GM19463 (cell line): ENCODE measurements at regions not wholly inside any gene's neighbourhood (a gene's known extent, or its start where the extent isn't known, plus 50 kb on each side); places are given as distances from the start of the nearest gene placed in this dataset.

ENCODE experiments used
- ATAC-seq: cut with Tn5 transposase; IDR thresholded peaks from one replicate; pipeline ENCODE4 v1.9.1; 2021; ENCODE audit warnings: mild to moderate bottlenecking, moderate library complexity; ENCODE audit not compliant: unreplicated experiment

DNA sequence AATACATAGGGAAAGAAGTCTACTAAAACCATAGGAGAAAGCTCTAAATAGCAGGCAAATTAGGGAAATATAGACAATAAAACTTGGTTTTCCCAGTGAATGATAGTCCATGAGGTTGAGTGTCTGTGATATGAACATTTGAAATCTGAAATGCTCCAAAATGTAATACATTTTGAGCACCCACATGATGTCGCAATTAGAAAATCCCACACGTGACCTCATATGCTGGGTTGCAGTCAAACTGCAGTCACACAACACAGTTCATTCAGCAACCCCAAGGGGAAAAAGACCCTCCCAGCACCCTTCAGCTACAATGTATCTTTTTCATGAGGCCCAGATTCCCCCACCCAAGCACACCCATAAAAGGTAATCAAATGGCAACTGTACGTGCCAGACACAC, 155.6 kb downstream of the BTC start:
- no peak for ATAC-seq

GRCh38 chr4:74640111-74640903, 154.0 kb downstream of the BTC start:
- ATAC-seq, result no peak

DNA sequence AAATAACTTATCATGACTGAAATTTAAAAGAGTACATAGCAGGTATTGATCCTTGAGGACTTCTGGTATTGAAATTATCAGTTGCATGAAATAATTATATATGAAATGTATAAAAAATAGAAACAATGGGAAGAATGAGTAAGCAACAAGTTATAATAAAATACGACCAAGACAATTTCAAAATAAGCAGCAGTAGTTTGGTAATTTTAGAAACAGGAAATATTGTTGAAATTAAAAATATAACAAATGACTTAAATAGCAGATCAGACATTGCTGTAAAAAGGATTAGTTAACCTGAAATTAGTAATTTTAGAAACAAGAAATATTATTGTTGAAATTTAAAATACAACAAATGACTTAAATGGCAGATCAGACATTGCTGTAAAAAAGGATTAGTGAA, 152.3 kb downstream of the BTC start:
- no peak for ATAC-seq

- no peak for ATAC-seq
These were observed 145.1 kb downstream of the BTC start for GRCh38 chr4:74649193-74649592.

DNA sequence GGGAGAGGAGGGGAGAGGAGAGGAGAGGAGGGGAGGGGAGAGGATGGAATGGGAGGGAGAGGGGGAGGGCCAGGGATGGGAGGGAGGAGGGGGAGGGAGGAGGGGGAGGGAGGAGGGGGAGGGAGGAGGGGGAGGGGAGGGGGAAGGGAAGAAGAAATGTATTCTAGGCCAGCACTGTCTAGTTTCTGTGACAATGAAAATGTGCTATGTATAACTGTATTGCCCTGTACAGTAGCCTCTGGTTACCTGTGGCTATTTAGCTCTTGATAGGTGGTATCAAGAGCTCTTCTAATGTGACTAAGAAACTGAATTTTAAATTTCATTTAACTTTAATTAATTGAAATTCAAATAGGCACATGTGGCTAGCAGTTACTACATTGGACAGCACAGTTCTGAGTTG, 143.1 kb downstream of the BTC start:
- no peak for ATAC-seq

DNA sequence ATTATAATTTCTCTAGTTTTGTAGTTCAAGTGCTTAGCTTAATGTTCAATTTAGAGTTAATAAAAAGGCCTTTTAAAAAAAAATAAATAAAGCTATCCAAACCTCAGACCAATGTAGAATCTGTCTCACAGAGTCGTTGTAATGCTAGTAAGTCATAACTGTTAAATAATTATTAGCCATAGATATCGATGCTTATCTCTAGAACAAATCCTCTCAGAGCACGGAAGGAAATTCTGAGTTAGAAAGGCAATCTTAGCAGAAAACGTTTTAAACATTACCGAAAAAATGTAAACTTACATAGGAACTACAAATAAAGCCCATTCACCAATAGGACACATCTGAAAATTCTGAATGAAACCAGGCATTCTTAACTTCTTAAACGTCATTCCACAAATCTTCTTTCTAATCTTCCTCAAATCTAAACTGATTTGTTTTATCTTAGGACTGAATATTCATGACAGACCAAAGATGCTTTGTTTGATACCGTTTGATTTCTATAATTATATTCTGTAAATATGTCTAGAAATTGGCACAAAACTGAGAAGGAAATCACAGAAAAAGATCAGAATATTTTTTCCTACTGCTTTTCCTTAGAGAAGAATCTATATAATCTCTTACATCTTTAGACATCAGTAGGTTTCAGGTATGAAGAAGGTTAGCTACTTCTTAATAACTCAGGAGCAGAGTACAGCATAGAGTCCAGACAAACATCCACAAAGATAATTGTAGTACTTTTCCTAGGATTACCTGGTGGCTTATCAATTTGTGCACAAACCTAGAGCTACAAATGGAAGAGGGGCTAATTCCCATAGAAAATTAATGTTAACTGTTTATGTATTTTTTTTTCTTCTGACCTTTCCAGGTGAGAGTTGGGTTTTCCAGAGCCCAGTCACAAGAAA, 140.7 kb downstream of the BTC start:
- no peak for ATAC-seq

DNA sequence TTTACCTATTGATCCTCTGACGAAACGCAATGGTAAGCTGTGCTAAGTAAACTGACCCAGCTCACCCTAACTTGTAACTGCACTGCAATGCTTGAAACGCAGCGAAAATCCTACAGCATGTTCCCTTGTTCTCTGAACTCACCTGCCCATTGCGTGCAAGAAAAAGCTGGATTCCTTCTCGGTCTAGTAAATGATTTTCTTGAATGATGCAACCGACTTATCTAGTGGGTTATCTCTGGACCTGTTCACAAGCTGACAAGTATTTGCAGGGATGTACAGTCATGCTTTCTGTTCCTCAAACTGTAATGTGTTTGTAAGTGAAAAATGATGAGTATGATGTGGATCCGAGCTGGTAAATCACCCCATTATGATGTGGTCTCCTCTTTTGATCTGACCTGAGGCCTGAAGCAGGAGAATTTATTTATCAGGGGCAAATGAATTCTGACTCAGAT, 140.1 kb downstream of the BTC start:
- peak; percentile 71 for ATAC-seq

- no peak for ATAC-seq
These were observed 137.7 kb downstream of the BTC start for GRCh38 chr4:74656596-74656995.

- ATAC-seq, result no peak
These were observed 136.2 kb downstream of the BTC start for GRCh38 chr4:74658116-74658515.

DNA sequence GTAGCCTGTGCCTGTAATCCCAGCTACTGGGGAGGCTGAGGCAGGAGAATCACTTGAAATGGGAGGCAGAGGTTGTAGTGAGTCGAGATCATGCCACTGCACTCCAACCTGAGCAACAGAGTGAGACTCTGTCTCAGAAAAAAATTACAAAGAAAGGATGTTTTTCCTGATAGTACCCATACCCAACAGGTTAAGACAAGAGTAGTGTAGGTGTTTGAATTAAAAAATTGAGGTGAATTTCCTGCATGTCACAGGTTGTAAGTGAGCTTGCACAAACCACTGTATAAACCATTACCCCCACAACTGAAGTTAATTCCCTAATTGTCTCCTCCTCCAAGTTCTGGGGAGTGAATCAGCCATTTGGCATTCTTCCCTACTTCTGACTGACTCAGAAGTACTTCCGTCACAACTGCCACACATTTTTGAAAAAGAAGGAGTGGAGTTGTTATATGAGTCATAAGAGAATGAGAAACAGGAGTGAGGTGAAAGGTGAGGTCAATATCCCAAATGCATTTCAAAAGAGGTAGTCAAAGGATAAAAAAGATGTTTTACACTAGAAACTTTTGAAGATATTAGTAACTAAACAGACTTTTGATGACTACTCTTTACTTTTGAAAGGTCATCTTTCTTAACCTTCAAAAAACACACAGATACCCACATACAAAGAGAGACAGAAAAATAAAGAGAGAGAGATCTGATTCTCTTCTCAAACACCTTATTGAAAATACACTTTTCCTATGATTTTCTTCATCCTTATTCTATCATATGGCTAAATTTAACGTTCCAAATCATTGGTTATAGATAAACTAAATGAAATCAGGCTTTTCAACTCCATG, 134.5 kb downstream of the BTC start:
- ATAC-seq, result no peak

DNA sequence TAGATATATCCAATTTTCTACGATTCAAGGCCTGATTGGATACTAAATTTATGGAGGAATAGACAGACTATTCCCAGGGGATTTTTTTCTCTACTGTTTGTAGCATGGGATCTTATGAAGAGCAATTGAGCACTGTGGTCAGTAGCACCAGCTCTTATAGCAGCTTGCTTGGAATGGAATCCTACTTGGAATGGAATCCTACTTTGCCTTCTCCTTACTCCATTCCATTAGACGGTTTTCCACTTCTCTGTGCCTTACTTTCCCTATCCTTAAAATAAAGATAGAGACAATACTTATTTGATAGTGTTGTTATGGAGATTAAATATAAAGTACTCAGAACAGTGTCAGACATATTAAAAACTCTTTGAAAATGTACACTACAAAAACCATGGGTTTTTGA, 133.5 kb downstream of the BTC start:
- ATAC-seq, result no peak

- ATAC-seq, result no peak
These were observed 132.7 kb downstream of the BTC start for GRCh38 chr4:74661427-74662201.

DNA sequence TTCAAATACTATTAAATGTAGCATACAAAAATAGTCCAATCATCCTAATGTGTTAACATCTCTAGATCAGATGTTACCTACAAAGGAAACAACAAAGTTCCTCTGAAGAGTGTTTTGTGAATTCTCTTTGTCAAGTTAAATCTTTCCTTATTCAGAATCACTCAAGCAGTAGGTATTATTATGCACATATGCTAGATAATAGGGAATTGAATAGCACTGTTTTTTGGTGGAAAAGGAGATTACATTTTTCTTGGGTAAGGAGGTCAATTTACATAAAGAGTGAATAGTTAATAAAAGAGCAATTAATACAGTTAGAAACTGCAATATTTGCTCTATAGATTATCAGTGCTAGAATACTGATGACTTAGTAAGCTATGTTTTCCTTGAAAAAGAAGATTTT, 130.7 kb downstream of the BTC start:
- no peak for ATAC-seq

DNA sequence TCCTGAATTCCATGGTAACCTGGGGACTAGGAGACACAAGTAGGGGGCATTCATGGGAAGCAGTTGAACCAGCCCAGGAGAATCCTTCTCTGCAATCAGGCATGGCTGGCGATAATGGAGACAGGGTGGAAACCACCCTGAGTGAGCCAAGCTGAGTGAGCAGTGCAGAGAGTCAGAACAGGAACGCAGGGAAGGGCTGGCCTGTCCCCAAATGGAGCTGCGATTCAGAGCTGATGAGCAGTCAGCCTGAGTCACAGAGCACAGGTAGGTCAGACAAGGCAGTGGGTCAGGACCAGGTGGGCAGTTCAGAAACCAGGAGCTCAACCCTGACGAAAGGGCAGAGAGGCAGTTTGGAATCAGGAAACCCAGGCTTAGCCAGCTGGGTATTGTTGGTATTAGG, 129.0 kb downstream of the BTC start:
- no peak for ATAC-seq

GRCh38 chr4:74665876-74666275, 128.4 kb downstream of the BTC start:
- ATAC-seq, result no peak

- no peak for ATAC-seq
These were observed 126.9 kb downstream of the BTC start for GRCh38 chr4:74667438-74667837.

DNA sequence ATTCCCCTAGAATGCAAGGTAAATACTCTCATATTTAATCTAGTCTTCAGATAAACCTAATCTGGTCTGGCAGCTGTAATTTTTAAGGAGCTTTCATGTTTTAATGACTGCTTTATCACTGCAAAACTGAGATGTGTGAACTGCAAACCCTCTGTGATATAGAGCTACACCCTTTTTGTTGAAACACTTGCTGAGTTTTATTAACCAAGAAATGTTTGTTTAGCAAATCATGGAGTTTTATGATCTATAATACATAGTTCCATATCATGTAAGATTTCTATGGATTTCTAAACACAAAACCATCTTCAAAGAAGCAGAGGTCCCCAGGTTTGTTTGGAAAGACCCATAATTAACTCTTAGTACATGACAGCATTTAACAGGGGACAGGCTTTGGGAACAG, 126.4 kb downstream of the BTC start:
- no peak for ATAC-seq

GRCh38 chr4:74669702-74670101, 124.6 kb downstream of the BTC start:
- ATAC-seq, result no peak

- no peak for ATAC-seq
These were observed 123.7 kb downstream of the BTC start for GRCh38 chr4:74670583-74670982.

DNA sequence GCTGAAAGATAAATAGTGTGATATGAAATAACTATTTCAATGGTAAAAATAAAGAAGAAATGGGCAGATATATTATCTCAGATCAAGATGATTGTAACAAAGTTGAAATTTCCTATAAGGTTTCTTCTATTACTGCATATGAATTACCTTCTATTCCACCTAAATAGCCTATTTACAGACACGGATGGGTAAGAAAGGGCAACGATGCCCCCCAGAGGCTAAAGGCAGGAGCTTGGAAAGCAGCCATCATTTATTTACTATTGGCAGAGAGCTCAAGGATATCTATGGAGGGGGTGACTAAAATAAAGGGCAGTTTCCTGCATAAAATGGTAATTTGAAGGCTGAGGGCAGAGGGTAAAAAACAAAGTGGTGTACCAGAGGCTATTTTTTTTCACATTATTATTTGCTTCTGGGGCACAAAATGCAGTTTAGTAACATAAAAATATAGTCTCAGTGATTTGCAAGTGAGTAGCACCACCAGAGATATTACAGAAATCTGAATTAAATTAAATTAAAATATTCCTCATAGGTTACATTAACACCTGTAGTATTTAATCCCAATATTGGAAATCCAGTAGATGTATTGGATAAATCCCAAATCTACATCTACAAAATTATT, 123.1 kb downstream of the BTC start:
- no peak for ATAC-seq
